Gastrocnemius medialis (tissue), 4 donors: ENCODE measurements at regions not wholly inside any gene's neighbourhood (a gene's known extent, or its start where the extent isn't known, plus 50 kb on each side); places are given as distances from the start of the nearest gene placed in this dataset.
"Not testable (repeated sequence)": the region's sequence is repeated elsewhere in the genome, so short reads cannot be mapped to it uniquely, and the experiment has no call there.

Experiments
- ATAC-seq, 2 donors: fragments of 150-250 bp; one replicate each; pipeline ENCODE4 v1.9.1; 2016
- DNase-seq, 2 donors: peaks; one replicate each; pipeline ENCODE4 v3.0.0-alpha.2; 2019
- H3K27ac ChIP-seq, 4 donors: fragments of 200-600 bp; sonication (generic); 1 replicate in 1 of 4; 2 replicates in 3 of 4; pipeline ENCODE4 v1.5.1; 2016 to 2018; ENCODE audit warnings: mild to moderate bottlenecking in 2 of 4, moderate library complexity in 1 of 4
- H3K27me3 ChIP-seq, 3 donors: fragments of 200-600 bp; sonication (generic) in 2 of 3; 1 replicate in 1 of 3; 2 replicates in 2 of 3; pipeline versions ENCODE4 v1.5.1 to v1.6.0; 2016 to 2019; ENCODE audit warnings: mild to moderate bottlenecking in 1 of 3, moderate library complexity in 1 of 3
- H3K36me3 ChIP-seq, 2 donors: fragments of 200-600 bp; sonication (generic) in 1 of 2; one replicate each; pipeline ENCODE4 v1.5.1; 2017 to 2018
- H3K4me1 ChIP-seq, 2 donors: fragments of 200-600 bp; sonication (generic) in 1 of 2; one replicate each; pipeline ENCODE4 v1.5.1; 2016 to 2017; ENCODE audit warnings: mild to moderate bottlenecking in 2 of 2
- H3K4me3 ChIP-seq, 4 donors: fragments of 200-600 bp; sonication (generic) in 3 of 4; 1 replicate in 1 of 4; 2 replicates in 3 of 4; pipeline ENCODE4 v1.5.1; 2016 to 2019; ENCODE audit warnings: mild to moderate bottlenecking in 2 of 4
- H3K9me3 ChIP-seq, 3 donors: fragments of 200-600 bp; sonication (generic) in 2 of 3; 1 replicate in 1 of 3; 2 replicates in 2 of 3; pipeline ENCODE4 v1.5.1; 2016 to 2019
- CTCF ChIP-seq, 5 experiments: fragments of 450-650 bp in 3 of 5; fragments of 200-600 bp in 2 of 5; sonication (generic) in 2 of 5; IDR thresholded peaks in 4 of 5; conservative IDR thresholded peaks in 1 of 5; 1 replicate in 4 of 5; 2 replicates in 1 of 5; pipeline ENCODE4 v1.5.1; 2016 to 2019; ENCODE audit warnings: antibody characterized with exemption in 5 of 5, mild to moderate bottlenecking in 3 of 5, moderate library complexity in 3 of 5
- POLR2A ChIP-seq, 2 donors: fragments of 450-650 bp; IDR thresholded peaks; one replicate each; pipeline ENCODE4 v1.6.1; 2017; ENCODE audit warnings: antibody characterized with exemption in 2 of 2, mild to moderate bottlenecking in 2 of 2, moderate library complexity in 2 of 2
- in situ Hi-C, 4 donors: fragments of 200-750 bp; cut with MboI; loops; one replicate each; pipeline versions ENCODE4 v1.15.0 to v1.8.0; 2017; ENCODE audit warnings: low sequenced_read_pairs in 4 of 4
- intact Hi-C: fragments of 100-400 bp; cut with DNase I; formaldehyde crosslinking; loops from one replicate; pipeline ENCODE4 v1.15.1; 2023; ENCODE audit warnings: low total_unique reads

- no peak overlapping the region for H3K27ac ChIP-seq
- no peaks in the 10 kb centered on the region for H3K27me3 ChIP-seq
- in situ Hi-C loops (no loop called here), intact Hi-C loops (no loop called here)
- H3K9me3 ChIP-seq = no peaks in the 10 kb centered on the region
- no peak for DNase-seq
- no peaks in the 10 kb centered on the region for H3K4me1 ChIP-seq
- no peak overlapping the region for H3K4me3 ChIP-seq
- ATAC-seq = no peak
- TF ChIP-seq CTCF (IDR thresholded peaks at IDR 0.05 in 4 of 5, conservative IDR thresholded peaks at IDR 0.05 in 1 of 5) (no peak), POLR2A (IDR thresholded peaks at IDR 0.05) (no peak)
- no peaks in the 10 kb centered on the region for H3K36me3 ChIP-seq
Measured at GRCh38 chr10:125258676-125259075, 98.3 kb upstream of the CTBP2 start.

GRCh38 chr10:125257521-125258108, 97.3 kb upstream of the CTBP2 start:
- DNase-seq = no peak
- no peak overlapping the region for H3K27ac ChIP-seq
- no peaks in the 10 kb centered on the region for H3K4me1 ChIP-seq
- in situ Hi-C loops = no loop called here
- ATAC-seq = no peak
- no peak overlapping the region for H3K4me3 ChIP-seq
- no peaks in the 10 kb centered on the region for H3K27me3 ChIP-seq
- TF ChIP-seq CTCF (IDR thresholded peaks at IDR 0.05 in 4 of 5, conservative IDR thresholded peaks at IDR 0.05 in 1 of 5) (no peak), POLR2A (IDR thresholded peaks at IDR 0.05) (no peak)
- H3K36me3 ChIP-seq = no peaks in the 10 kb centered on the region
- no peaks in the 10 kb centered on the region for H3K9me3 ChIP-seq
- intact Hi-C loops = no loop called here

GRCh38 chr10:125256026-125256425, 95.7 kb upstream of the CTBP2 start:
- Histone ChIP-seq H3K27ac (no peak overlapping the region), H3K4me3 (no peak overlapping the region), H3K9me3 (no peaks in the 10 kb centered on the region), H3K4me1 (no peaks in the 10 kb centered on the region), H3K27me3 (no peaks in the 10 kb centered on the region), H3K36me3 (no peaks in the 10 kb centered on the region)
- in situ Hi-C loops = no loop called here
- TF ChIP-seq POLR2A (IDR thresholded peaks at IDR 0.05) (no peak), CTCF (IDR thresholded peaks at IDR 0.05 in 4 of 5, conservative IDR thresholded peaks at IDR 0.05 in 1 of 5) (no peak)
- DNase-seq = no peak
- intact Hi-C loops = no loop called here
- no peak for ATAC-seq

GRCh38 chr10:125252937-125253336, 92.6 kb upstream of the CTBP2 start:
- Histone ChIP-seq H3K27ac (no peak overlapping the region), H3K27me3 (no peaks in the 10 kb centered on the region), H3K9me3 (no peaks in the 10 kb centered on the region), H3K4me1 (no peaks in the 10 kb centered on the region), H3K4me3 (no peak overlapping the region), H3K36me3 (no peaks in the 10 kb centered on the region)
- intact Hi-C loops = no loop called here
- DNase-seq (no peak), ATAC-seq (no peak)
- no peak for TF ChIP-seq CTCF (IDR thresholded peaks at IDR 0.05 in 4 of 5, conservative IDR thresholded peaks at IDR 0.05 in 1 of 5)
- no peak for TF ChIP-seq POLR2A (IDR thresholded peaks at IDR 0.05)
- in situ Hi-C loops = no loop called here

- H3K9me3 ChIP-seq, ATAC-seq, in situ Hi-C loops, H3K27me3 ChIP-seq, H3K36me3 ChIP-seq, DNase-seq, H3K4me3 ChIP-seq, H3K4me1 ChIP-seq, H3K27ac ChIP-seq, intact Hi-C loops: not testable (repeated sequence)
Measured at GRCh38 chr10:125250834-125251233, 90.5 kb upstream of the CTBP2 start.
